ENCODE measurements at regions not wholly inside any gene's neighbourhood (a gene's known extent, or its start where the extent isn't known, plus 50 kb on each side); places are given as distances from the start of the nearest gene placed in this dataset.

DNA sequence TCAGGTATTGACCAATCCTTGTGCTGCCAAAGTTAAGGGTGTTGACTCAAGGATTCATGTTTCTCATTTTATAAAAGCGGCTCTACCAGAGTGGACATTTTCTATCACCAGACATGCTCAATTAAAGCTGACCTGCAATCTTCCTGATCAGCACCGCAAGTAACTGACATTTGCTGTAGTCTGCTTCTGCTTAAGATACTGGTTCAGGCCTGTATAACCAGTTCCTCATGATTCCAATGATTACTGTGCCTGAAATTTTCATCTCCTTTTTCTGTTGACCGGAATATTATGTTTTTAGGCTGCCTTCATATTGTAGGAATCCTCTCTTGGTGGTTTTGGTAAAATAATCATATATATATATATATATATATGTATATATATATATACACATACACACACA, 160.2 kb upstream of the SPIN4 start:
- Mint-ChIP-seq H3K36me3 (no peaks in the 10 kb centered on the region), H3K27me3 (no peaks in the 10 kb centered on the region), H3K4me1 (no peaks in the 10 kb centered on the region), H3K9me3 (no peaks in the 10 kb centered on the region), H3K4me3 (no peak overlapping the region), H3K27ac (no peak overlapping the region)
- DNase-seq: no peak
- CTCF ChIA-PET: no interaction called here

DNA sequence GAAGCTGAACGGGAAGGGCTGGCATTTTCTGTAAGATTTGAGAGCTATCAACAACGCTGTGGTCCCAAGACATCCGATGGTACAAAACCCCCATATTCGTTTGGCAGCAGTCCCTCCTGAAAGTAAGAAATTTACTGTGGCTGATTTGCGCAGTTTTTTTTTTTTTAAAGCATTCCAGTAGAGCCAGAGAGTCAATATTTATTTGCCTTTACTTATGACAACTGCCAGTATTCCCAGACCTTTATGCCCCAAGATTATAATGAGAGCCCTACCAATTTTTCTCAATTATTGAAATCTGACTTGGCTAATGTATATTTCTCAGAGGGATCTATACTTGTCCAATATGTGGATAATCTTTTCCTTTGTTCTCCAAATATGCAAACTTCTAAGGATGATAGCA, 157.5 kb upstream of the SPIN4 start:
- Mint-ChIP-seq H3K27ac (no peak overlapping the region), H3K36me3 (no peaks in the 10 kb centered on the region), H3K4me1 (no peaks in the 10 kb centered on the region), H3K4me3 (no peak overlapping the region), H3K9me3 (no peaks in the 10 kb centered on the region), H3K27me3 (no peaks in the 10 kb centered on the region)
- no peak for DNase-seq
- CTCF ChIA-PET: interaction anchor here (0.6 kb wide), 1 partner anchor 8 kb away, joined by 3 read pairs; no protein-coding TSS in a partner anchor

DNA sequence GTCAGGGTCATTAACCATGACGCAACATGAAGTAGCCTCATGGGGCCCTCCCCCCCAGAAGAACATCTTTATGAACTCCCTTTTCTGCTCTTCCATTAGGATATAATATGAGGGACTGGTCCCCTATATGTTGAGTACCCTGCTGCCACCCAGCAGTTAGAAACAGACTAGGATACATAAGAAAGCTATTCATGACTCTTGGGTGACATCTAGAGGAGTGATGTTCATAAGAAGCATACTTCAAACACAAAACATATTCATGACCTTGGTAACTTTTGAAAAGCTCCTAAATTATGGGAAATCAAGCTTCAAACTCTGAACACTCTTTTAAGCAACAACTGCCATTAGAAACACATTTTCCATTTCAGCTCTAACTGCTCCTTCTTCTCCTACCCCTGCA, 155.2 kb upstream of the SPIN4 start:
- H3K36me3 Mint-ChIP-seq: no peaks in the 10 kb centered on the region
- no peaks in the 10 kb centered on the region for H3K4me1 Mint-ChIP-seq
- H3K4me3 Mint-ChIP-seq: no peak overlapping the region
- no peak overlapping the region for H3K27ac Mint-ChIP-seq
- CTCF ChIA-PET: no interaction called here
- DNase-seq: no peak
- H3K9me3 Mint-ChIP-seq: no peaks in the 10 kb centered on the region
- H3K27me3 Mint-ChIP-seq: no peaks in the 10 kb centered on the region

DNA sequence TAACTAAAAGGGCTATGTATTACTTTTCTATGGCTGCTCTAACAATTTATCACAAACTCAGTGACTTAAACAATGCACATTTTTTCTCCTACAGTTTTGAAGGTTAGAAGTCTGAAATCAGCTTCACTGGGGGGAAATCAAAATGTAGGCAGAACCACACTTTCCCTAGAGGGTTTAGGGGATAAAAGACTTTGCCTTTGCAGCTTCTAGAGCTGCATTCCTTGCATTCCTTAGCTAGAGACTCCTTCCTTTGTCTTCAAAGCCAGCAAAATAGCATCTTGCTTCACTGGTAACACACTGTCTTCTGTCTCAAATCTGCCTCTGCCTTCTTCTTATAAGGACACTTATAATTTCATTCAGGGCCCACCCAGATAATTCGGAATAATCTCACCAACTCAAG, 152.4 kb upstream of the SPIN4 start:
- Mint-ChIP-seq H3K9me3 (no peaks in the 10 kb centered on the region), H3K36me3 (no peaks in the 10 kb centered on the region), H3K27ac (no peak overlapping the region), H3K27me3 (no peaks in the 10 kb centered on the region), H3K4me3 (no peak overlapping the region), H3K4me1 (no peaks in the 10 kb centered on the region)
- CTCF ChIA-PET: no interaction called here
- DNase-seq: no peak

DNA sequence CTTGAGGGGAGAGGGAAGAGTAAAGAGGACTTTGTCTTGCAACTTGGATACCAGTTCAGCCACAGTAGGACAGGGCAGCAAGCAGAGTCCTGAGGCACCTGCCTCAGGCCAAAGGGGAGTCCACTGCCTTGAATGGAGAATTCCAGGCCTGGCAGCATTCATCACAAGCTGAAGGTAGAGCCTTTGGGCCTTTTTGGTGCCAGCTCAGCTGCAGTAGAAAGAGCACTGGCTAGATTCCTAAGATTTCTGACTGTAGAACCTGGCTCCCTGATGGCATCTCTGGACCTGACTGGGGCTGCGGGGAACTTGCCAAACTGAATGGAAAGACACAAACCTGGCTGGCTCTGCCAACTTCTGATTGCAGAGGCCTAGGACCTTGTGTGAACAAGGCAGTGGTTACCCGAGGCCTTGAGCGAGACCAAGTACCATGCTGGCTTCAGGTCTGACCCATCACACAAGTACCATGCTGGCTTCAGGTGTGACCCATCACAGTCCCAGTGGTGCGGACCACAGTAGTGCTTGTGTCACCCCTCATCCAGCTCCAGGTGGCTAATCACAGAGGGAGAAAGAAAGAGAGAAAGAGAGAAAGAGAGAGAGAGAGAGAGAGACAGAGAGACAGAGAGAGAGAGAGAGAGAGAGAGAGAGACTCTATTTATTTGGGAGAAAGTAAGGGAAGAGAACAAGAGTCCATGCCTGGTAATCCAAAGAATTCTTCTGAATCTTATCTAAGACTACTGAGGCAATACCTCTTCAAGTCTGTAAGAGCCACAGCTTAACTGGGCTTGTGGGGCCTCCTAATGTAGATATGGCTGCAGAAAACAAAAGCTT, 137.6 kb upstream of the SPIN4 start:
- Mint-ChIP-seq H3K4me3 (no peak overlapping the region), H3K9me3 (peaks cover 12% of the 10 kb centered on the region), H3K36me3 (peaks cover 6% of the 10 kb centered on the region), H3K27ac (no peak overlapping the region), H3K27me3 (no peaks in the 10 kb centered on the region), H3K4me1 (no peaks in the 10 kb centered on the region)
- DNase-seq: no peak
- CTCF ChIA-PET: no interaction called here

DNA sequence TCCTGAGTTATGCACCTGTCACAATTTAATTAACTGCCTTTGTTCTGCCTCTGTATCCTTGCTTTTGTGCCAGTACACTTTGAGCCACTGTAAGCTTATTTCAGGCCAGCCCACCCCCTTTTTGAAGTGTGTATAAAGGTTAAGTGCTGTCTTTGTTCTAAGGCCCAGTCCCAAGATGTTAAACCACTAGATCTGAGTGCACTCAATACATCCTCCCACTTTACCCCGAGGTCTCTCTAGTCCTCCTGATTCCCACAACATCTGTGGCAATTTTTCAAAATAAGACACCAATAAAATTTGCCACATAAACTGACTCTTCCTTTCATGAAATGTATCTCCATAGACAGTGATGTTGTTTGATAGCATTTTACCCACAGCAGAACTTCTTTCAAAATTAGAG, 124.1 kb upstream of the SPIN4 start:
- no peaks in the 10 kb centered on the region for H3K4me1 Mint-ChIP-seq
- peaks cover 17% of the 10 kb centered on the region for H3K36me3 Mint-ChIP-seq
- DNase-seq: no peak
- CTCF ChIA-PET: no interaction called here
- no peak overlapping the region for H3K4me3 Mint-ChIP-seq
- no peaks in the 10 kb centered on the region for H3K27me3 Mint-ChIP-seq
- H3K9me3 Mint-ChIP-seq: peaks cover 29% of the 10 kb centered on the region
- H3K27ac Mint-ChIP-seq: no peak overlapping the region

DNA sequence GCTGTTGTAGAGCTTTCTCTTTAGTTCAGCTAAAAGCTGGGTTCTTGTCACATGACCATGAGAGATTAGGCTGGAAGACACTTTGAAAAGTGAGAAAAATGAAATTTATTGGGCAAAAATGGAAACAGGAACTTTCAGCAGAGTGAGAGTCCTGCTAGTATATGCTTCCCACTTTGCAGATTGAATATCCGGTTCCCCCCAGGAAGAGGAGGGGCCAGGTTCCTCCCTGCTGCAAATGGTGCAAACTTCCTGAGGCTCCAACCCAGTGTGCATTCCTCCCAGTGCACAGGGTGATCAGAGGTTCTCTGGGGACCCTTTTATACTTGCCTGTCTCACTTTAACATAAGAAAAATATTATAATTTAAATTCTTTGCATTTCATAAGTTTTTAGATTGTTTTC, 119.9 kb upstream of the SPIN4 start:
- no peak overlapping the region for H3K27ac Mint-ChIP-seq
- H3K27me3 Mint-ChIP-seq: no peaks in the 10 kb centered on the region
- no peak for DNase-seq
- H3K9me3 Mint-ChIP-seq: peaks cover 17% of the 10 kb centered on the region
- no peak overlapping the region for H3K4me3 Mint-ChIP-seq
- CTCF ChIA-PET: no interaction called here
- no peaks in the 10 kb centered on the region for H3K4me1 Mint-ChIP-seq
- H3K36me3 Mint-ChIP-seq: peaks cover 10% of the 10 kb centered on the region

DNA sequence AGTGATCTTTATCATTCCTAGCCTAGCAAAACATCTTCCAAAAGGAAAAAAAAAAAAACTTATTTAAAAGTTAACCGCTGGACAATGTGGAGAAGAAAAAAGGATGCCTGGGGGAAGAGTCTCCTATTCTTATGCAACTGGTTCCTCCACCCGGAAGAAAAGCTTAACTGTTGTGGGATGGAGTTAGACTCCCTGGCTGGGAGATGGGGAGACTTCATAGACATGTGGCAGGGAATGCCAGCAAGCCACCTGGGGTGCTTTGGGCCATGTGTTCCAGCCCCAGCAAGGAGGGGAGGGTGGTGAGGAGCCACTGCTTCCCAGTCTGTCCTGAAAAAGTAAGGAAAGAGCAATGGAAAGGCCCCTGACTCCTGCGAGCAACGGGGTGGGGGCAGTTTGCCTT, 119.4 kb upstream of the SPIN4 start:
- no peak overlapping the region for H3K4me3 Mint-ChIP-seq
- no peak overlapping the region for H3K27ac Mint-ChIP-seq
- H3K36me3 Mint-ChIP-seq: peaks cover 6% of the 10 kb centered on the region
- CTCF ChIA-PET: no interaction called here
- H3K4me1 Mint-ChIP-seq: no peaks in the 10 kb centered on the region
- no peak for DNase-seq
- H3K9me3 Mint-ChIP-seq: peaks cover 12% of the 10 kb centered on the region
- H3K27me3 Mint-ChIP-seq: no peaks in the 10 kb centered on the region

DNA sequence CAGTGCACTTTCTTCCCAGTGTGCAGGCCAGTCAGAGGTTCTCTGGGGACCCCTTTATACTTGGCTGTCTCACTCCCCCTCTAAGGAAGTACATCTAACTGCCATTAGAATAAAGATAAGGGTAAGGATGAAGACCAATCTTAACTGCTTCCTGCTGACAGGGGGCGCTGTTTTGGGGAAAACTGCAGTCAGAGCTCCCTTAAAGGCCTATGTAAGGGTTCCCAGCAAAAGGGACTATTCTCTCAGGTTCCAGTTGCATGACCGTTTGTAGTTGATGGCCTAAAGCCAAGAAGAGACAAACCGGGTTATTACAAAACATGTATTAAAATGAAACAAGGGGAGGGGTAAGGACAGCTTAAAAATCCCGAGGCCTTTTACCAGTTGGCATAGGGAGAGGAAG, 115.6 kb upstream of the SPIN4 start:
- CTCF ChIA-PET: no interaction called here
- Mint-ChIP-seq H3K9me3 (peaks cover 14% of the 10 kb centered on the region), H3K27me3 (no peaks in the 10 kb centered on the region), H3K4me1 (no peaks in the 10 kb centered on the region), H3K27ac (no peak overlapping the region), H3K4me3 (no peak overlapping the region), H3K36me3 (no peaks in the 10 kb centered on the region)
- DNase-seq: no peak

DNA sequence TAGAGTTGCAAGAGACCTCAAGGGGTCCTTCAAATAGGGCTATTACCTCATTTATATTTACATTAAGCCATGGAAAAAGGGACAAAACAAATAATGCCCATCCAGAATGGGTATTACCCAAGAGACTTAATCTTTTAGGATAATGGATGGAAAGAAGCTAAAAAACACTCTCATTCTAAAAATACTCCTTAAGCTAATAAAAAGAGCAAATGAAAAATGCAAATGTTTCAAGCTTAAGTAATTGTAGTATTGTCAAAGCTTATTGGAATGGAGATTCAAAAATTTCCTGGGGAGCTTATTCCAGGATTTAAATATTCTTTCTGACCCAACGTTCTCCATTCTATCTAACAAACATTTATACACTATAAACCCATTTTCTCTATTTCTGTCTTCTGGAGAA, 107.8 kb upstream of the SPIN4 start:
- Mint-ChIP-seq H3K4me1 (no peaks in the 10 kb centered on the region), H3K9me3 (peaks cover 19% of the 10 kb centered on the region), H3K27ac (no peak overlapping the region)

DNA sequence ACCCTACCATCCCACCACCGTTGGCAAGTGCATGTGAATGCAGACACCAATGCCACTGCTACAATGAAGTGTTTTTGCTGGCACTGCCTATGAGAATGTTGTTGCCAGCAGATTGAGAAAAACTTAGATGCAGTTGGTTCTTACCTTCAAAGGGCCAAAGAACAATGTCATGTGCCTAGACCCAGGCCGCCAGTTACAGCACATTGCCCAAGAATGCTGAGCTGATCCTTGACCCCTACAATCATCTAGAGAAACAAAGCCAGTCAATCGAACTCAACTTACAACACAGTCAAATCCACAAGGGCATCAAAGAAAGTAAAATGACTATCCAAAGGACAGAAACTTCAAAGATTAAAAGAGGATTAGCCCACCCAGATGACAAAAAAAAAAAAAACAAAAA, 102.4 kb upstream of the SPIN4 start:
- Mint-ChIP-seq H3K4me3 (no peak overlapping the region), H3K36me3 (peaks cover 15% of the 10 kb centered on the region), H3K27me3 (no peaks in the 10 kb centered on the region), H3K27ac (no peak overlapping the region), H3K4me1 (no peaks in the 10 kb centered on the region), H3K9me3 (peaks cover 40% of the 10 kb centered on the region)
- CTCF ChIA-PET: no interaction called here
- no peak for DNase-seq

More for the DNA sequence above, 107.8 kb upstream of the SPIN4 start:
- CTCF ChIA-PET: no interaction called here
- Mint-ChIP-seq H3K4me3 (no peak overlapping the region), H3K27me3 (no peaks in the 10 kb centered on the region), H3K36me3 (no peaks in the 10 kb centered on the region)
- no peak for DNase-seq

DNA sequence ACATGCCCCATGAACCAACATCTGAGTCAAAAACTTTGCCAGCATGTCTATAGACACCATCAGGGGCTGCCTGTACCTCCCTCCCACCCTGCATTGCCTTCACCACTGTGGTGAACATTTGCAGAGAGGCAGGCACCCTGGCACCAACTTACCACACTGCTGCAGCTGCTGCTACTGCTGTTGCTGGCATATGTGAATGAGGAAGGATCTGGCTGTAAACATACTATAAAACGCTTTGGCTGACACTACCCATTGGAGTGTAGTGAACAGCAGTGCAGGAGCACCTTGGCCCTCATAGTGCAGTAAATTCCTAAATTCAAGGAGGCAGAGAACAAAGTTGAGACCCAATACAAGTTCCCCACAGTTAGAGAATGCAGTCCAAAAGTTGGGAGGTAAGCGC, 90.6 kb upstream of the SPIN4 start:
- H3K27me3 Mint-ChIP-seq: no peaks in the 10 kb centered on the region
- no peak overlapping the region for H3K4me3 Mint-ChIP-seq
- no peak overlapping the region for H3K27ac Mint-ChIP-seq
- peaks cover 4% of the 10 kb centered on the region for H3K36me3 Mint-ChIP-seq
- CTCF ChIA-PET: no interaction called here
- no peaks in the 10 kb centered on the region for H3K4me1 Mint-ChIP-seq
- peaks cover 11% of the 10 kb centered on the region for H3K9me3 Mint-ChIP-seq
- no peak for DNase-seq

DNA sequence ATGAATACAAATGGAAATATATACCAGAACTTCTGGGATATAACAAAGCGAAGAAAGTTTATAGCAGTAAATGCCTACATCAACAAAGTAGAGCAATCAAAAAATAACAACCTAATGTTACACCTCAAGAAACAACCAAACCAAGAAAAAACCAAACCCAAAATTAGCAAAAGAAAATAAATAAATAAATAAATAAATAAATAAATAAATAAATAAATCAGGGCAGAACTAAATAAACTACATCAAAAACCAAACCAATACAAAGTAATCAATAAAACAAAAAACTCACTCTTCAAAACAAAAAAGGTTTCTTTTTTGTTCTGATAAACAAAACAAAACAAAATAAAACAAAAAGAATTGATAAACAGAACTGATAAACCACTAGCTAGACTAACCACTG, 88.4 kb upstream of the SPIN4 start:
- Mint-ChIP-seq H3K4me1 (no peaks in the 10 kb centered on the region), H3K27me3 (no peaks in the 10 kb centered on the region), H3K9me3 (peaks cover 8% of the 10 kb centered on the region), H3K36me3 (peaks cover 4% of the 10 kb centered on the region), H3K27ac (no peak overlapping the region), H3K4me3 (no peak overlapping the region)
- CTCF ChIA-PET: no interaction called here
- no peak for DNase-seq

DNA sequence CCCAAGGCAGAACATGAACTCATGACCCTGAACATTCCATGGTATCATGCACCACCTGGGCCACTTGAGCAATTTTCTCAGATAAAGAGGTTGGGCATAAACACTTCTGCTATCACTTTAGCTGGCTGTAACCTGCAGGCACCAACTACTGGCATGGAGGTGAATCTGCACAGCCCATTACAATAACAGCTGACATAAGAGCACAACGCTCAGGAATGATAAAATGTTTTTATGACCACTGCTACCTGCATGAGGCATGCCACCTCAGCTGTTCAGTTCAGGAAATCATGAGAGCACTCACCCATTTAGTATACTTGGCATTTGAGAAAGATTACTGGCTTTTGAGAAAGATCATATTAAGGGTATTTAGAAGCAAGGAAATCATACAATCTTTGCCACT, 85.7 kb upstream of the SPIN4 start:
- H3K4me3 Mint-ChIP-seq: no peak overlapping the region
- DNase-seq: no peak
- H3K4me1 Mint-ChIP-seq: no peaks in the 10 kb centered on the region
- no peak overlapping the region for H3K27ac Mint-ChIP-seq
- peaks cover 3% of the 10 kb centered on the region for H3K36me3 Mint-ChIP-seq
- CTCF ChIA-PET: no interaction called here
- H3K9me3 Mint-ChIP-seq: peaks cover 8% of the 10 kb centered on the region
- H3K27me3 Mint-ChIP-seq: no peaks in the 10 kb centered on the region

DNA sequence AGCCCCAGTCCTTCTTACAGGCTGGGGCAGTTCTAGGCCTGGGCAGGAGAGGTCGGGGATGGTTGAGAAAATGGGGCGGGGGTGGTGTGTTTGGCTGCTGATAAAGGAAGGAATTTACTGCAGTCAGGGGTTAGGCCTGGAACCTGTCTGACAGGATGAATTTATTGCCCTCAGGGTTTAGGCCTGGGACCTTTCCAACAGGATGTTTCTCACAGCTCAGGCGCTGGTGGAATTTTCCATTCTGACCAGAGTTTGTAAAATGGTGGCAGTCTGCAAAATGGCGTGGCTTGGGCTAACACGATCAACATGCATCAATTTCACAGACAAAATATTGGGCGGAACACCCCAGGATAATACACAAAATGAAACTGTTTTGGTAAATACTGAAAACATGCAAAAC, 83.5 kb upstream of the SPIN4 start:
- Mint-ChIP-seq H3K4me3 (no peak overlapping the region), H3K27ac (no peak overlapping the region), H3K27me3 (no peaks in the 10 kb centered on the region), H3K4me1 (no peaks in the 10 kb centered on the region), H3K9me3 (peaks cover 8% of the 10 kb centered on the region), H3K36me3 (peaks cover 3% of the 10 kb centered on the region)
- CTCF ChIA-PET: no interaction called here
- no peak for DNase-seq

DNA sequence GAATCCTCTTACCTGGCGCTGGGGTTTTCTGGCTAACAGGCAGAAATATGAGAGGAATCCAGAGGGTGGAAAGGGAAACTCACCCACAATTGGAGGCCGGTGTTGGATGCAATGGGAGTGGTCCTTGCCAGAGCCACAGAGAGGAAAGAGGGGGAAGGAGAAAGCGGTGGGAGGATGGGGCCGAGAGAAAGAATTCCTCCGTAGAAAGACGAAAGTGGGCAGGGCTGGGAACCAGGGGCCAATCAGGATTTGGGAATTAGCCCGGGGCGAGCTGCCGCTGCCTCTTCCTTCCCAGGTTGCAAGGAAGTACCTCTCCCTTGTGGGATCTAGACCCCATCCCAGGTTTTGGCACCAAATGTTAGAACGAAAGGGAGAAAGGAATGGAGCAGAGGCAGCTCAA, 83.1 kb upstream of the SPIN4 start:
- peaks cover 3% of the 10 kb centered on the region for H3K36me3 Mint-ChIP-seq
- CTCF ChIA-PET: no interaction called here
- no peaks in the 10 kb centered on the region for H3K4me1 Mint-ChIP-seq
- no peak for DNase-seq
- peaks cover 8% of the 10 kb centered on the region for H3K9me3 Mint-ChIP-seq
- H3K27me3 Mint-ChIP-seq: no peaks in the 10 kb centered on the region
- H3K27ac Mint-ChIP-seq: no peak overlapping the region
- H3K4me3 Mint-ChIP-seq: no peak overlapping the region

All from activated naive CD4-positive, alpha-beta T cell treated with anti-CD3 and anti-CD28 coated beads, Interleukin-2, amount 10 ng/mL, durations not matched to agents 7 days and 5 days (primary cell).